ENCODE measurements at regions not wholly inside any gene's neighbourhood (a gene's known extent, or its start where the extent isn't known, plus 50 kb on each side); places are given as distances from the start of the nearest gene placed in this dataset.

- H3K27ac Mint-ChIP-seq, result peak overlapping the region in 1 of 3 experiments; percentile 79; a peak in 3 of 7 replicates
- H3K4me1 Mint-ChIP-seq, result peaks cover 33 to 36% of the 10 kb centered on the region in 2 experiments
- H3T11ph ChIP-seq (ENCODE audit: low read length), result no peak overlapping the region
- H4K8ac ChIP-seq (replicated peaks; ENCODE audit: insufficient read length, low read depth, low read length), result no peak overlapping the region
- H3K79me1 ChIP-seq (ENCODE audit: insufficient read depth, low read depth, low read length, poor library complexity, severe bottlenecking), result no peaks in the 10 kb centered on the region
- H3K4me1 ChIP-seq (ENCODE audit: insufficient read depth, low read length), result peaks cover 5% of the 10 kb centered on the region; the same call in 1 of the 2 replicates
- no peak overlapping the region for H2BK5ac ChIP-seq (ENCODE audit: insufficient read length, low read length)
- H3K9me3 ChIP-seq (ENCODE audit: control insufficient read depth, low read depth, low read length), result no peaks in the 10 kb centered on the region
- H3K23me2 ChIP-seq (ENCODE audit: insufficient read length, low read depth, low read length, poor library complexity, severe bottlenecking), result no peaks in the 10 kb centered on the region
- H2AFZ ChIP-seq (ENCODE audit: low read length), result no peak overlapping the region
- no peak for DNase-seq
- H2BK20ac ChIP-seq (ENCODE audit: low read depth, low read length, poor library complexity, severe bottlenecking), result no peak overlapping the region
- no peak overlapping the region for H3K14ac ChIP-seq (ENCODE audit: insufficient read depth, low read length)
- H3K23ac ChIP-seq (ENCODE audit: insufficient read length, low read depth, low read length), result no peak overlapping the region
- peak overlapping the region in 1 of 2 experiments; percentile 3; a peak in 1 of 5 replicates for H3K4me3 Mint-ChIP-seq
- H2BK15ac ChIP-seq (ENCODE audit: low read depth, low read length), result no peak overlapping the region
- no peak overlapping the region for H3K27ac ChIP-seq (ENCODE audit: insufficient read length, low read depth, low read length)
- H3K36me3 Mint-ChIP-seq (ENCODE audit: insufficient read depth in 1 of 3, low read depth in 3 of 3), result peaks cover 0 to 13% (median 11%) of the 10 kb centered on the region in 3 experiments; a peak in 6 of 7 replicates
- no peak overlapping the region for H3K4me2 ChIP-seq (ENCODE audit: insufficient read depth, insufficient read length, low read length)
- no peak overlapping the region for H2BK12ac ChIP-seq (ENCODE audit: insufficient read length, low read depth, low read length)
- no peaks in the 10 kb centered on the region for H3K27me3 Mint-ChIP-seq (ENCODE audit: low read depth)
- H3K18ac ChIP-seq (ENCODE audit: insufficient read length, low read depth, low read length), result no peak overlapping the region
- no peak for TF ChIP-seq CTCF (conservative IDR thresholded peaks at IDR 0.05)
- H2BK120ac ChIP-seq (ENCODE audit: low read depth, low read length, poor library complexity, severe bottlenecking), result no peak overlapping the region
- no peak overlapping the region for H4K91ac ChIP-seq (ENCODE audit: insufficient read length, low read depth, low read length)
- no peak overlapping the region for H2AK5ac ChIP-seq (ENCODE audit: insufficient read length, low read length)
- no peaks in the 10 kb centered on the region for H3K79me2 ChIP-seq (ENCODE audit: insufficient read depth, low read length)
- no peaks in the 10 kb centered on the region for H4K20me1 ChIP-seq (ENCODE audit: control insufficient read depth, insufficient read depth, insufficient read length)
- no peaks in the 10 kb centered on the region for H3K27me3 ChIP-seq (ENCODE audit: insufficient read depth, low read length)
- no peak overlapping the region for H3K9ac ChIP-seq (ENCODE audit: extremely low read depth, insufficient read length, low read length)
- H3K4ac ChIP-seq (ENCODE audit: low read depth, low read length), result no peak overlapping the region
- H4K5ac ChIP-seq (ENCODE audit: insufficient read length, low read depth, low read length), result no peak overlapping the region
- no peak overlapping the region for H3K56ac ChIP-seq (ENCODE audit: insufficient read length, low read depth, low read length)
- WGBS (ENCODE audit: extremely low coverage, insufficient read length, low lambda C conversion rate), result no CpG with 5 or more reads among the region's 2 CpGs
- peaks cover 11 to 20% of the 10 kb centered on the region in 2 experiments; a peak in 4 of 5 replicates for H3K9me3 Mint-ChIP-seq
Observed at GRCh38 chr4:152010710-152011079, 249.9 kb upstream of the GATB start.
